ENCODE measurements at regions not wholly inside any gene's neighbourhood (a gene's known extent, or its start where the extent isn't known, plus 50 kb on each side); places are given as distances from the start of the nearest gene placed in this dataset.
"Not testable (repeated sequence)": the region's sequence is repeated elsewhere in the genome, so short reads cannot be mapped to it uniquely, and the experiment has no call there.

DNA sequence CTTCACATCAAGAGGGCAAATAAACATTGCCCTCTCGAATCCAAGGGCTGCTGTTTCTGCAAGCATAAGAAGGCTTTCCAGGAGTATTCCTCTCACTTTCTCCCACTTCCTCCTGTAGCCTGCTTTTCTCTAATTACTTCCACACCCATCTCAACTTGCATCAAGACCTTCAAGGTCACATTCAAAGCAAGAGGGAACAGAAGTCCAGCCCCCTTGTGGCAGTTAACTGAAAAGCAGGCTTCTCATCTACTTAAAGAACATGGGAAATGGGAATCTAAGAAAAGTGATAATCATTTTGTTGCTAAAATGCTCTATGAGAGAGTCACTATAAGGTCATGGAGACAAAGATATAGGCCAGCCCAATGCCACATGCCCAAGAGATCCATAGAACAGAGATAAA lies 874.4 kb downstream of the KCNT2 start:
- H3K9me3 Mint-ChIP-seq, result peaks cover 0 to 4% (median 0%) of the 10 kb centered on the region in 9 donors
- no peaks in the 10 kb centered on the region for H3K36me3 Mint-ChIP-seq
- POLR2A ChIA-PET, result no interaction called here
- no peak overlapping the region for H3K4me3 Mint-ChIP-seq
- no peak overlapping the region for H3K27ac Mint-ChIP-seq
- H3K27me3 Mint-ChIP-seq, result no peaks in the 10 kb centered on the region
- H3K4me1 Mint-ChIP-seq, result no peaks in the 10 kb centered on the region
- DNase-seq (no peak), ATAC-seq (no peak)

DNA sequence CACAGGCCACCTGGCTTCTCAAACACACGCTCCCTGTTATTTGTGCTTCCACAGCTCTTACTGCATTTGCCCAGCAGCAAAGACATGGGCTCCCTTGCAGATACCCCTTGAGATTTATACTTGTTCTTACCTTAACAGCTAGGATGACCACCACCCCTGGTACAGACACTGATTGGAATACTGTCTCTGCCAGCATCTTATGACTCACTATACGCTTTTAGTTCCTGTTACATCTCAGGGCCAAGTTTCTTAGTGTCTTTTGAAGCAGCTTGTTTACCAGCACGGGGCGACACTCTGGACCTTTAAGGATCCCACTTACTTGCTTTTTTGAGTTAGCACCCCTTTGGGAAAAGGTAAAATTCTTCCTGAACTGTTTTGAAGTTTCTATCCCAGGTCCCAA lies 874.8 kb downstream of the KCNT2 start:
- Mint-ChIP-seq H3K9me3 (peaks cover 0 to 4% (median 0%) of the 10 kb centered on the region in 9 donors), H3K4me1 (no peaks in the 10 kb centered on the region), H3K27me3 (no peaks in the 10 kb centered on the region), H3K36me3 (no peaks in the 10 kb centered on the region), H3K27ac (no peak overlapping the region), H3K4me3 (no peak overlapping the region)
- ATAC-seq, result no peak
- no peak for DNase-seq
- POLR2A ChIA-PET, result no interaction called here

DNA sequence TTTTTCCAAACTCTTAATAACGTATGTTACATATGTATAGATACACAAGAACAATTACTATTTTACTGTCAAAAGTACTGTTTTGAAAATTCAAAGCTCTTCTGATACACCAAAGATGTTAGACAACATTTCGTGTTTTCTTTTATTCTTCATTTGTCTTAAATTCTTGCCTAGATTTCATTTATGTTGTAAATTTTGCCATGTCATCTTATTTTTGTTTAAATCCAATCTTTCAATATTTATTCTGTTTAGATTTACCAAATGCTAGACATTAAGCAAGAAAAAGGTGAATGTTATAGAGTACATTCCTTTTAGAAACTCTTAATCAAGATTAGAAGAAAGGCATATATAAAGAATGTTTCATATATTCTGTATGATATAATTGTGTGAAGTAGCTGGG lies 876.9 kb downstream of the KCNT2 start:
- no peak overlapping the region for H3K27ac Mint-ChIP-seq
- H3K9me3 Mint-ChIP-seq, result peaks cover 0 to 4% (median 0%) of the 10 kb centered on the region in 9 donors
- H3K4me1 Mint-ChIP-seq, result no peaks in the 10 kb centered on the region
- POLR2A ChIA-PET, result no interaction called here
- DNase-seq (no peak), ATAC-seq (no peak)
- H3K4me3 Mint-ChIP-seq, result no peak overlapping the region
- H3K36me3 Mint-ChIP-seq, result no peaks in the 10 kb centered on the region
- H3K27me3 Mint-ChIP-seq, result no peaks in the 10 kb centered on the region

DNA sequence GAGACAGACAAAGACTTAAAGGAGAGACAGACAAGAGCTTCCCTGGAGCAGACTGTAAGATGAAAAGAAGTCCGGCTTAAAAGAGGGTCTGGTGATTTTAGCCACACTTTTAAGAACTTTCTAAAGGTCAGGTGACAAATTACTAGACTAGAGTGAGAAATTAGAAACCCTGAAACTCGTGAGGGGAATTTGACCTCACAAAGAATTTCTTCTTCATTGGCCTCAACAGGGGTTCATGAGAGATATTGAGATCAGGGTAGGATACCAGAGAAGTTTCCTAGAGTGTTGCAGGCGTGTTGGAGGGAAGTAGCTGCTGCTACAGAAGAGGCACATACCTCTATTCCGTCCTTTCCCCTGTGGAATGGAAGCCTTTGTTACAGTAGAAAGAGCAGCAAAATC lies 884.4 kb downstream of the KCNT2 start:
- Mint-ChIP-seq H3K4me3 (no peak overlapping the region), H3K27ac (no peak overlapping the region), H3K27me3 (peaks cover 0 to 4% (median 0%) of the 10 kb centered on the region in 5 donors), H3K36me3 (no peaks in the 10 kb centered on the region), H3K9me3 (peaks cover 0 to 7% (median 0%) of the 10 kb centered on the region in 9 donors), H3K4me1 (no peaks in the 10 kb centered on the region)
- POLR2A ChIA-PET, result no interaction called here
- DNase-seq (no peak), ATAC-seq (no peak)

DNA sequence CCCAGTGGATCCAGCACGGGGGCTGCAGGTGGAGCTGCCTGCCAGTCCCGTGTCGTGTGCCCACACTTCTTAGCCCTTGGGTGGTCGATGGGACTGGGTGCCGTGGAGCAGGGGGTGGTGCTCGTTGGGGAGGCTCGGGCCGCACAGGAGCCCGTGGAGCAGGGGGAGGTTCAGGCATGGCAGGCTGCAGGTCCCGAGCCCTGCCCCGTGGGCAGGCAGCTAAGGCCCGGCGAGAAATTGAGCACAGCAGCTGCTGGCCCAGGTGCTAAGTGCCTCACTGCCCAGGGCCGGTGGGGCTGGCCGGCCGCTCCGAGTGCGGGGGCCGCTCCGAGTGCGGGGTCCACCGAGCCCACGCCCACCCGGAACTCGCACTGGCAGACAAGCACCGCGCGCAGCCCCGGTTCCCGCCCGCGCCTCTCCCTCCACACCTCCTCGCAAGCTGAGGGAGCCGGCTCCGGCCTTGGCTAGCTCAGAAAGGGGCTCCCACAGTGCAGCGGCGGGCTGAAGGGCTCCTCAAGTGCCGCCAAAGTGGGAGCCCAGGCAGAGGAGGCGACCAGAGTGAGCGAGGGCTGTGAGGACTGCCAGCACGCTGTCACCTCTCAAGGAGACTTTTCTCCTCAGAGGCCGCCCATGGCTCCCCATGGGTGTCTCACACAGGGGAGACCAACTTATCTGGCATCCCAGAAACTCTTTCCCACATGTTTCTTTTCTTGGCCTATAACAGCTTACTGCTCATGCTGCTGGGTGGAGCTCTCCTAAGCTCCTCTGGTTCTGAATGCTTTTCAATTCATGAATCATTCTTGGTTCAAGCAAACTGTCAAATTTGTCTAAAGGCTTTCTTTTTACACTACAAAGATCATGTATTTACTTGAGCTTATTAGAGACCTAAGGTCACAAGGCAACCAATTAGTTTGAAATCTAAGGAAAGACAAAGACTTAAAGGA lies 885.1 kb downstream of the KCNT2 start:
- POLR2A ChIA-PET, H3K4me3 Mint-ChIP-seq, H3K27me3 Mint-ChIP-seq, H3K9me3 Mint-ChIP-seq, H3K36me3 Mint-ChIP-seq, ATAC-seq, DNase-seq, H3K27ac Mint-ChIP-seq, H3K4me1 Mint-ChIP-seq: not testable (repeated sequence)

DNA sequence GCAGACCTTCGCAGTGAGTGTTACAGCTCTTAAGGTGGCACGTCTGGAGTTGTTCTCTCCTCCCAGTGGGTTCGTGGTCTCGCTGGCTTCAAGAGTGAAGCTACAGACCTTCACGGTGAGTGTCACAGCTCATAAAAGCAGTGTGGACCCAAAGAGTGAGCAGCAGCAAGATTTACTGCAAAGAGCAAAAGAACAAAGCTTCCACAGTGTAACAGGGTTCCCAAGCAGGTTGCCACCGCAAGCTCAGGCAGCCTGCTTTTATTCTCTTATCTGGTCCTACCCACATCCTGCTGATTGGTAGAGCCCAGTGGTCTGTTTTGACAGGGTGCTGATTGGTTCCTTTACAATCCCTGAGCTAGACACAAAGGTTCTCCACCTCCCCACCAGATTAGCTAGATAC lies 886.1 kb downstream of the KCNT2 start:
- H3K9me3 Mint-ChIP-seq, H3K4me1 Mint-ChIP-seq, H3K27ac Mint-ChIP-seq, POLR2A ChIA-PET, H3K36me3 Mint-ChIP-seq, DNase-seq, H3K4me3 Mint-ChIP-seq, H3K27me3 Mint-ChIP-seq, ATAC-seq: not testable (repeated sequence)

DNA sequence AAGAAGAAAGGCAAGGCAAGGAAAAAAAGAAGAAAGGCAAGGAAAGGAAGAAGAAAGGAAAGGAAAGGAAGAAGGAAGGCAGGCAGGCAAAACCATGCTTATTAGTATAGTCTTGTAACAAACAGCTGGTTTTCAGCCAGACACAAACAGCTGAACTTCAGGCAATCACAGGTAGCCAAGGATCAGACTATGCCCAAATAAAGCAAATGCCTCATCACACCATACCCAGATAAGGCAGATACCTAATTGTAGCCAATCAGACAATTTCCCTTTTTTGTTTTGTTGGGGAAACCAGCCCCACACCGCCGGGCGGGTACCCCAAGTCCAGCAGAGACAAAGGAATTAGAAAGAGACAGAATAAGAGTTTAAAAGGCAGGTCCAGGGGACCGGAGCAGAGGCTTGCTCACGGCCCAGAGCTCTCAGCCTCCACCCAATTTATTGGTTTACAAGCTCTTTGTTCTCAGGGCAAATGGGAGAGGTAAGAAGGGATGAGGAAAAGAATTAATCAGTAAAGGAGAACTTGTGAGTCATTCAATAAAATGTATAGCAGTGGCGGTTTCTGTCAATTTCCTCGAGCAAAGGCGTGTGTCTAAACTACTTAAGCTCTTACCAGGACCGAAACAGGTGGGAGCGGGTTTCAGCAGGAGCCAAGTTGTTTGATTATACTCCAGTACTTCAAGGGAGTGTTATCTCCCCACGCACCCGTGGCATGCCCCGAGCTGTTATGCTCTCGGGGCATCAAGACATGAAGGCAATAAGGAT lies 886.8 kb downstream of the KCNT2 start:
- no peak overlapping the region for H3K4me3 Mint-ChIP-seq
- no peaks in the 10 kb centered on the region for H3K36me3 Mint-ChIP-seq
- POLR2A ChIA-PET, result no interaction called here
- peaks cover 0 to 7% (median 0%) of the 10 kb centered on the region in 9 donors for H3K9me3 Mint-ChIP-seq
- H3K27ac Mint-ChIP-seq, result no peak overlapping the region
- ATAC-seq (no peak), DNase-seq (no peak)
- H3K27me3 Mint-ChIP-seq, result peaks cover 0 to 4% (median 0%) of the 10 kb centered on the region in 5 donors
- no peaks in the 10 kb centered on the region for H3K4me1 Mint-ChIP-seq

DNA sequence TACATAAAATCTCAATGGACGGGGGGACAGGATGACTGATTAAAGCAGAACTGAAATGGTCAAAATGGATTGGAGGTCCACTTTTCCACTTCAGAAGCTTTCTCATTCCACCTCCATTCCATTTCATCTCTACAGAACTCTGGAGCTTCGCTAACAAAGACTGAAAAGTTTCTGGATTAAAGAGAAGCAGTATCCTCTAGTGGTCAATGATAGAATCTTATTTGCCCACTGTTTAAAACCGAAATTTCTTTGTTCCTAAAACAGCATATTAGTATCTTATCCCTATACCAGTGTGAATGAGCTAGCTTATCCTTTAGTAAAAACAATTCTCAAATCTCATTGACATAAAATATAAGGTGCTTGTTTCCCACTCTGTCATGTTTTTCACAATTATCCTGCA lies 890.6 kb downstream of the KCNT2 start:
- no peaks in the 10 kb centered on the region for H3K36me3 Mint-ChIP-seq
- no peak overlapping the region for H3K4me3 Mint-ChIP-seq
- peaks cover 0 to 4% (median 0%) of the 10 kb centered on the region in 5 donors for H3K27me3 Mint-ChIP-seq
- peaks cover 0 to 5% (median 2%) of the 10 kb centered on the region in 9 donors for H3K9me3 Mint-ChIP-seq
- H3K4me1 Mint-ChIP-seq, result no peaks in the 10 kb centered on the region
- ATAC-seq, result no peak
- POLR2A ChIA-PET, result no interaction called here
- no peak for DNase-seq
- no peak overlapping the region for H3K27ac Mint-ChIP-seq

DNA sequence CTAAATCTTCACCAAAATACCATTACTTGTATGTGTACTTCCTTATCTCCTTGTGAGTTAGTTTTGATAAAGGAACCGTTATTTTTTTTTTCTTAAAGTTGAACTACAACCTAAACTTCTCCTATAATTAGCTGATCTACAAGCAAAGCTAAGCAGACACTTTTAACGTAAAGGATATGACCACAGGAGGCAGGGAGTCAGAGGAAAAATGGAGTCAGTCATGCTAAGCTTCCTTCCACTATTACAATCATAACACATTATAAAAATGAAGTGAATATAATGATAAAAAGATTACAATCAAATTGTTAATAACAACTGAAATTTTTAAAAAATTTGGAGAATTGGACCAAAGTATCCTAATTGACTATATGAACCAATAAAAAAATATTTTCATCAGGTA lies 892.6 kb downstream of the KCNT2 start:
- DNase-seq (no peak), ATAC-seq (no peak)
- Mint-ChIP-seq H3K36me3 (no peaks in the 10 kb centered on the region), H3K9me3 (peaks cover 0 to 4% (median 0%) of the 10 kb centered on the region in 9 donors), H3K27ac (no peak overlapping the region), H3K27me3 (peaks cover 0 to under 1% (median 0%) of the 10 kb centered on the region in 5 donors), H3K4me3 (no peak overlapping the region), H3K4me1 (no peaks in the 10 kb centered on the region)
- POLR2A ChIA-PET, result no interaction called here

DNA sequence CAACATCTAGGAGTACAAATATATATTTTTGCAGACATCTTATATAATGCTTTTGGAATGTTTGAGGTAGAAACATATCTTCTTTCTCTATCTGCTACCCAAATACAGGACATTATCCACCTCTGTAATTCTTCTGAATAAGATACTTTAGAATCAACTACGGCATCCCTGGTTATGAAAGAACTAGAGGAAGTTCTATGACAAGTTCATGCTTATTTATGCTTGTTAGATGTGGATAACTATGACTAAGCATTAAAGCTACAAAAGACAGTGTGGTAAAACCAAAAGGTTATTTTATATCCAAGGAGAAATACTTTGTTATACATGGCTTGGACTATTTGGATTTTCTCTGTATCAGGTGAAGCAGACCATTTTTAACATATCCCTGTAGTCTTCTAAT lies 894.0 kb downstream of the KCNT2 start:
- no peak for ATAC-seq
- H3K4me1 Mint-ChIP-seq, result no peaks in the 10 kb centered on the region
- DNase-seq, result no peak
- no peak overlapping the region for H3K27ac Mint-ChIP-seq
- H3K4me3 Mint-ChIP-seq, result no peak overlapping the region
- no peaks in the 10 kb centered on the region for H3K36me3 Mint-ChIP-seq
- no peaks in the 10 kb centered on the region for H3K27me3 Mint-ChIP-seq
- H3K9me3 Mint-ChIP-seq, result peaks cover 0 to 4% (median 0%) of the 10 kb centered on the region in 9 donors
- POLR2A ChIA-PET, result no interaction called here

DNA sequence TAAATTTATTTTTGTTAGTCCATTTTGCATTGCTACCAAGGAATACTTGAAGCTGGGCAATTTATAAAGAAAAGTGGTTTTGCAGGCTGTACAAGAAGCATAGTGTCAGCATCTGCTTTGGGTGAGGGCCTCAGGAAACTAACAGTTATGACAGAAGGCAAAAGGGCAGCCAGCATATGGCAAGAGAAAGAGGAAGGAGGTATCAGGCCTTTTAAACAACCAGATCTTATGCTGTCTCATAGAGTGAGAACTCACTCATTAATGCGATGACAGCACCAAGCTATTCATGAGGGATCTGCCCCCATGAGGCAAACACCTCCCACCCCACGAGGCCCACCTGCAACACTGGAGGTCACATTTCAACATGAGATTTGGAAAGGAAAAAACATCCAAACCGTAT lies 898.4 kb downstream of the KCNT2 start:
- POLR2A ChIA-PET, result no interaction called here
- Mint-ChIP-seq H3K27me3 (no peaks in the 10 kb centered on the region), H3K4me3 (no peak overlapping the region), H3K36me3 (no peaks in the 10 kb centered on the region), H3K4me1 (no peaks in the 10 kb centered on the region), H3K9me3 (peaks cover 0 to 5% (median 0%) of the 10 kb centered on the region in 9 donors), H3K27ac (no peak overlapping the region)
- DNase-seq (no peak), ATAC-seq (no peak)

DNA sequence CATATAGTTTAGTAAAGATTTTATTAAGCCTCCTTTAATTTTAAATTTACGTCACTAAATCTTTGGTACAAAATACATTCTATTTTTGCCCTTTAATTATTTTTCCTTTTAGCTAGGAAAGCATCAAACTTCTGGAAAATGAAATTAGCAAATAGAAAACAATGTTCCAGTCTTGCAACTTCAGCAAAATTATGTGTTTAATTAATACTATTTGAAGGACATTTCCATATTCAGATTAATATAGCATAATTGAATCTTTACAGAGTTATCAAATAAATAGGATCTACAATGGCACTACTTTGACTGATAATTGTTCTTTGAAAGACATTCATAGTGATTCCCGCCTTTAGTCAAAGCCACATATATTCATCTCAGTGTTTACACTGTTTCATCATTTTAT lies 904.2 kb downstream of the KCNT2 start:
- Mint-ChIP-seq H3K27me3 (no peaks in the 10 kb centered on the region), H3K9me3 (peaks cover 0 to 8% (median 0%) of the 10 kb centered on the region in 9 donors), H3K4me1 (no peaks in the 10 kb centered on the region), H3K27ac (no peak overlapping the region), H3K4me3 (no peak overlapping the region), H3K36me3 (no peaks in the 10 kb centered on the region)
- DNase-seq, result no peak
- no peak for ATAC-seq
- POLR2A ChIA-PET, result no interaction called here

DNA sequence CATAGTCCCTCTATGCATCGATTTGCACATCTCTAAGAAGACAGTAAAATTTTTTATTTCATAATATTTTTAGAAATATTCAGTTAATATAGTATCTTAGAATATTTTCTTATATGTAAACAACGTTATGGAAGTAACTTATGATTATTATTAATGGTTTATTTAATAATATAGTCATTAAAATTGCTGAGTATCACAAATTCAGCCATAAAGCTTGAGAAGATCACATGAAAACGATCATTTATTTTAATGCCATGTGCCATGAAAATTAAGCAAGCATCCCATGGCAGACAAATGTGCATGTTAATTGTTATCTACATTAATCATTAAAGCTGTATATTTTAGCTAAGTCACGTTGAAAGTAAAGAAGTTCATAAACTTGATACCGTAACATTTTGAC lies 907.1 kb downstream of the KCNT2 start:
- Mint-ChIP-seq H3K27me3 (no peaks in the 10 kb centered on the region), H3K4me1 (no peaks in the 10 kb centered on the region), H3K4me3 (no peak overlapping the region)

More for the DNA sequence above, 907.1 kb downstream of the KCNT2 start:
- Mint-ChIP-seq H3K9me3 (peaks cover 0 to 10% (median 0%) of the 10 kb centered on the region in 9 donors), H3K36me3 (no peaks in the 10 kb centered on the region), H3K27ac (no peak overlapping the region)
- no peak for DNase-seq
- no peak for ATAC-seq
- POLR2A ChIA-PET, result no interaction called here

All from naive thymus-derived CD8-positive, alpha-beta T cell (primary cell).